OCI-M1 (cell line): ENCODE measurements at regions not wholly inside any gene's neighbourhood (a gene's known extent, or its start where the extent isn't known, plus 50 kb on each side); places are given as distances from the start of the nearest gene placed in this dataset.

Experiments used
- DNase-seq: peaks from one replicate; lab custom pipeline; 2025; lab: John Stamatoyannopoulos, UW

DNA sequence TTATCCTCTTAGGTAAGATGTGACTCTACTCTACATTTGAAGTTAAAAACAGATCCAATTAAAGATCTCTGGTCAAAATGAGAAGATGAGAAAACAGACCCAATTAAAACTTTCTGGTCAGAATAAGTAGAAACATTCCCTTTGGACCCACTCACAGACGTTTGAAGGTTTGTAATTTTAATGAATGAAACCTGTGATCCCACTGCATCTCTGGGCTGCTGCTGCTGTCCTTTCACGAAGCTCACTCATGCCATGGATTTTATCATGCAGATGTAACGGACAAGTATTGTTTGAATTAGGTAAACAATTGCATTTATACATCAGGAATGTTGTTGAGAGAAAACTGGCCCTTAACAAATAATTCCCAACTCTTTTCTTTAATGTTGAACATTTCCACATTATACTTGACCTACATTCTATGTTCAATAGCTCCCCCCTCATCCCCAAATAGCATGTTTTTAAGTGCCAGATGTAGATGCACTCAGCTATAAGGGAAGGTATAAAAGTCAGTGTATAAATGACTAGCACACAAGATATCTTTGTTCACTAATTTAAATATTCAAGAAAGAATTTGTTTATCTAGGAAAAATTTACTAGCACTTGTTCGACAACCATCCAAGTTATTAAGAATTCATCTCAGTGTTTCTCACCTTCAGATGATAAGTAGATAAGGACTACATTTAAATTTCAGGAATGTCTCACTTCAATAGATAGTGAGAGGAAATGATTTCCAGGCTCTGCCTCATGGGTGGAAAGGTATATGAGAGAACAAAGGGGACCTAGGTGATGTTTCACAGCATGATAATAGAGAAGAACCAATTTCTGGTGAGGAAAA is 202.3 kb upstream of the LMNTD1 start:
- DNase-seq = no peak

GRCh38 chr12:25755971-25756260 is 202.6 kb upstream of the RASSF8 start:
- peak; percentile 16 for DNase-seq

DNA sequence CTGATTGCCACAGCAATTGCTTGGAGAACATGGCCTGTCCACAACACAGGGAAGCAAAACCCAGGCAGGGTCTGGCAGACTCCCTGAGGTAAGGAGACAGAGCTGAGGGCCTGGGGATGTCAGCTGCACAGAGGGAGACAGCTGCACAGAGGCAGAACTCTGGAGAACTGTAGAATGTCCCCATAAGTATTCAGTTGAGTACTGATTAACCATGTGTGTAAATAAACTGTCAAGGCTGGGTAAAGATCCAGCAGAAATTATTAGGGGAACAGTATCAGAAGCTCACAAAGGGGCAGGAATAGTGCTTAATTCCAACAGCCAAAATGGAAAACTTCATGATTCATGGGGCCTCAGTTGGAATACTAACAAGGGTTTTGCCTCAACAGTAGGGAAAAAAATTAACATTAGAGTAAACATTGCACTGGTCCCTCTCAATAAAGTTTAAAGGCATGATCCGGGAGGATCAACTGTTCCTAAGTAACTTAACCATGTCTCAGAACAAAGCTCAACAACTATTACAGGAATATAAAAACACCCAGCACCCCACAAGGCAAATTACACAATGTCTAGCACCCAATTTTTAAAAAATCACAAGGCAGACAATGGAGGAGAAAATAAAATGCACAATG is 201.3 kb upstream of the RASSF8 start:
- DNase-seq = no peak

DNA sequence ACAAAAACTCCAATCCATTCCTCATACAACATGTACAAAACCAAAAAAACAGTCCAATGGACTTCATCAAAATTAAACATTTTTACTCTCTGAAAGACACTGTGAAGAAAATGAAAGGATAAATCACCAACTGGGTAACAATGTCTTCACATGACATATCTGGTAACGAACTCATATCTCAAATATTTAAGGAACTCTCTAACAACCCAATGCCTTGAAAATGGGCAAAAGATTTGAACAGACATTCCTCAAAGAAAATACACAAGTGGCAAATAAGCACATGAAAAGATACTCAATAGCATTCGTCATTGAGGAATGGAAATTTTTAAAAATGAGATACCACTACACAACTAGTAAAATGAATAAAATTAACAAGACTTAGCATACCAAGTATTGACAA is 198.7 kb upstream of the RASSF8 start:
- no peak for DNase-seq

DNA sequence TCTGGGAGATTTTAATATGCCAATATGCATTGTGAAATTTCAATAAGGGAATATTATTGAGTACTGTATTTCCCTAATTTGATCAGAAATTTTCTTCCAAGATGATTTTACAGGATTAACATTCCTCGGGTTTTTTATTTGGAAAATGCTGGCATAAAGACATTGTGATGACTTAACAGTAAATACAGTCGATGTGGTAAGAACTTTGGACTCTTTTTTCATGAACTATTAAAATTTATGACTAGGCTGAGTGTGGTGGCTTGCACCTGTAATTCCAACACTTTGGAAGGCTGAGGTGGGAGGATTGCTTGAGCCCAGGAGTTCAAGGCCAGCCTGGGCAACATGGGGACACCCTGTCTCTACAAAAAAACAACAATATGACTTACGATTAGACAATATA is 197.1 kb upstream of the RASSF8 start:
- no peak for DNase-seq

DNA sequence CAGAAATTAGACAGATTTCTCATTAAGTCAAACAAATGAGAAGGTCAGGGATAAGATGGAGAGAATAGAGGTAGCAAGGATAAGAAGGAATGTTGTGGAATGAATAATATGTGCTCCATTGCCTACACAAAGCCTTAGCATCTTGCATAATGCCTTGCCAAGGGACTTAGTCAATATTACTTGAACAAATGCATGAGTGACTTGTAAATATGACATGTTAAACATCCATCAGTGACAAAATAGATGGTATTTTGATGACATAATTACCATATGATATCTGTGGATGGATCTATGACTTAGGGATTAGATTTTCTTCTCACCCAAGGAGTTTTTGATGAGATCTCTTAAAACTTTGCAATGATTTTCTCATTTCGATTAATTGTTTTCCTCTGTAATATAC is 194.1 kb upstream of the RASSF8 start:
- DNase-seq = no peak

GRCh38 chr12:25764892-25765291 is 193.6 kb upstream of the RASSF8 start:
- no peak for DNase-seq

- DNase-seq = no peak
Observed at GRCh38 chr12:25767606-25768005, 190.9 kb upstream of the RASSF8 start.

- DNase-seq = no peak
Observed at GRCh38 chr12:25768151-25768550, 190.3 kb upstream of the RASSF8 start.

DNA sequence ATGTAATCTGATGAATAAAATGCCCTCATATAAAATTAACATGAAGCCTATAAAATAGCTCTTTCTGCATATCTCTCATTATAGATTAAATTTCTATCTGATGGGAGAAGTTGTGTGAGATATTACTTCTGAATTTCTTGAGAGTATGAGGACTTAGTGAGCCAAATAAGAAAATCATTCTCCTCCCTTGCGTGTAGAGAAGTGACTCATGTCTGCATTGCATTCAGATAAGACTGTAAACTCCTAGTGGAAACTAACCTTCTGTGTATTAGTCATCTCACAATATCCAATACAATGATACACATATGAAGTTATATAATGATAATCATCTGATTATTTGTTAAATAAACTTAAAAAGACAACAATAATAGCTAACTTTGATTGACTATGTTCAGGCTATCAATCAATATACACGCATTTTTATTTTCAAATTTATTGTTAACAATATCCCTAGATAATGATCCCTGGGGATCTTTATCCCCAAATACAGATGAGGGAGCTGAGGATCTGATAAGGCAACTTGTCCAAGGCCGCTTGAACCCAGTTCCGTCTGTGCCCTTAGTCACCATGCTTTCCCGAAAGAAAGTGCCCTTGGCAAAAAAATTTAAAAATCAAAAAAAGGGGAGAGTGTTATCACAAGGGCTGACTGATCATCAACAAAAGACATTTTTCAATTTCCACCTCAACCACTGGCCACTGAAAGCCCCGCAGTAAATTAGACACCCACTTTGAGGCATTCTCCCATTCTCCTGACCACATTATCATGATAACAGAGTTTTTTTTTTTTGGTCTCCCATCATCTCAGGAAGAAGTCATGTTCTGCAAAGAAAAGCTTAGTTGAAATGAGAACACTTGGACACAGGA is 189.2 kb upstream of the RASSF8 start:
- peak; percentile 69 for DNase-seq

DNA sequence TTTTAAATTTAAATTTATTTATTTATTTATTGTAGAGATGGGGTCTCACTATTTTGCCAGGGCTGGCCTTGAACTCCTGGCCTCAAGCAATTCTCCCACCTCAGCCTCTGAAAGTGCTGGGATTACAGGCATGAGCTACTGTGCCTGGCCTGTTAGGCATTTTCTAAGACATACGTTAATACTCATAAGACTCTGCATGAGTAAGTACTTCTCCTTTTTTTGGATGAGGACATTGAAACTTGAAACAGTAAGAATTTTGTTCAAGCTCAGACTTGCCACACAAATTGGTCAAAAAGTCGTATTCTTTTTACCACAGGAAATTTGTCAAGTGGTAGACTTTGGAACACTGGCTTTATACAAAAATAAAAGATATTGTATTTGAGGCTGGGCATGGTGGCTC is 187.4 kb upstream of the RASSF8 start:
- DNase-seq = peak; percentile 60

DNA sequence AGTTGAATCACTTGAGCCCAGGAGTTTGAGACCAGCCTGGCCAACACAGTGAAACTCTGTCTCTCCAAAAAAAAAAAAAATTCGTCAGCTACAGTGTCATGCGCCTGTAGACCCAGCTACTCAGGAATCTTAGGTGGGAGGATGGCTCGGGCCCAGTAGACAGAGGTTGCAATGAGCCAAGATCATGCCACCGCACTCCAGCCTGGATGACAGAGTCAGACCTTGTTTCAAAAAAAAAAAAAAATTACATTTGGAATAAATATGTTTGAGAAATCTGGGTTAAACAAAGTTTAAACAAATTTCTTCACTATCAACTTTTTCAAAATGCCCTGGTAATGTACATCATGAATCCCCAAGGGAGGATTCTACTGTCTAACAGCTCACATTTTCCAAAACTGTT is 187.0 kb upstream of the RASSF8 start:
- no peak for DNase-seq

- DNase-seq = peak; percentile 74
Observed at GRCh38 chr12:25775968-25776367, 182.5 kb upstream of the RASSF8 start.

DNA sequence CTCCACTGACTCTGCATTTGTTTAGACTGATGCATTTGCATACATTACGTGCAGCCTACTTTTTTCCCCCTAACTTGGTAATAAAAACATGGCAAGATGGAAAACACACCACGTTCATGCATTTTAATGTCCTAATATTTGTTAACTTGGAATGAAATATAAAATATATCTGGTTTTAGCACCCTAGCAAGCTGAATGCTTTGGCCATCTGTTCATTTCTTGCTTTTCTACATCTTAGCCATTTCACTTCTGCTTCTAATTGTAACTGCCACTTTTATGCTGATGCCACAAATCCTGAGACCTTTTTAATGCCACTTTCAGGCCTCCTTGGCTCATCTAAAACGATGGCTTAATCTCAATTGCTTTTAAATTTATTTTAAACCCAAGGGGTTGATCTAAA is 177.7 kb upstream of the RASSF8 start:
- DNase-seq = no peak

DNA sequence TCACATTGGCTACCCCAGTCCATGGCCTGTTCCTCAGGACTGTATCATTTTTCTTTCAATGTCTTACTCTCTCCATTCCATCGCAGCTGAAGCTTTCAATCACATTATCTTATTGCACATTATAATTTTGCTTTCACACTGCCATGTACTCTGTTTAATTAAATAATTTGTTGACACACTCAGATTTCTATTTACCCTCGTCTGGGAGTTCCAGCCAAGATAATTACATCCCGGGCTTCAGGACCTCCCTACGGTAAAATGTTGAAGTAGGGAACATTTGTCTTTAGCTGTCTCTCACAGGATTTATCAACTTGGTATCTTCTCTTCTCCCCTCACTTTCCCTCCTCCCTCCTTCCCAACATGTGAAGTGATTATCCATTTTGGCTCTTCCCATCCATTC is 177.2 kb upstream of the RASSF8 start:
- no peak for DNase-seq

DNA sequence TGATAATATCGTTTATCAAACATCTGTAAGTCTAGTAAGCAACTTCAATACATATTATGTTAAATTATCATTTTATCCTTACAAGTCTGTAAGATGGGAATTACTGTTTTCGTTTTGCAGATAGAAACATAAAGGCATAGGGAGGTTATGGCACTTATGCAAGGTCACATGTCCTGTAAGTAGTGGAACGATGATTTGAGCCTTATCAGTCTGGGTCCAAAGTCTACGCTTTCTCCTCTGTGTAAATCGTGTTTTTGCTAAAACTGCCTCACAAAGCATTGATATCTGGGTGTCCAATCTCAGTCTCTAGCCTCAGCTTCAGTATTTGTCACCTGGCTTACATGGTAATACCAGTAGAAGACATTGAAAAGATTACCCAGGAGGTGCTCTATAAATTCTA is 174.9 kb upstream of the RASSF8 start:
- DNase-seq = no peak

GRCh38 chr12:25784669-25785068 is 173.8 kb upstream of the RASSF8 start:
- DNase-seq = no peak

DNA sequence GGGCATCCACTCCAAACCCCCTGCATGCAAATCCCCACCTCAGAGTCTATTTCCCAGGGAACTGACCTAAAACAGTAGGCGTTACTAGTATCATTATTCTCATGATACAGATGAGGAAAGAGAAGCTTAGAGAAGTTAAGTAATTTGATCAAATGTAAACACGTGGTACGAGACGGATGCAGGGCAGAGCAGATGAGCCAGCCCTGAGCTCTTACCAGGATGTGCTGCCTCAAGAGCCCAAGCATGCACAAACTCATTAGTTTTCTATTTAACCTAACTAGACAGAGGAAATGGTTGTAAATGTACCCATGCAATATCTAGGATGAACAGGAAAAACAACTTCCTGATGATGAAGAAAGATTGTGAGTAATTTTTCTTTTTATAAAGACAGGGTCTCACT is 173.3 kb upstream of the RASSF8 start:
- no peak for DNase-seq

DNA sequence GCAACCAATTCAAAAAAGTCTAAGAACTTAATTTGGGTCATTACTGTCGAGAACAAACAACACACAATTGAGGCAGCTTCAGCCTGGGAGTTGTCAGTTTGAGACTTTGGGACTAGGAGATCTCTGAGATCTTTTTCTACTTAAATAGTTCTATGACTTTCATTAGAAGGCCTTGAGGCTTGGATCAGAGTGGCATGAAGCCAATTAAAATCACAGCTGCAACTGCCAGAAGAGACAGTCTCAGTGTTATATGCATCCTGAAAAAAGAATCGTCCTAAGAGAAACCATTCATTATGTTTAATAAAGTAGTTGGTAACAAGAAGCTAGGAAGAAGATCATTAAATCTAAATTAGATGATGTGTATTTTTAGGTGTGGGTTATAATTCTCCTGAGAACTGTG is 170.8 kb upstream of the RASSF8 start:
- DNase-seq = no peak

DNA sequence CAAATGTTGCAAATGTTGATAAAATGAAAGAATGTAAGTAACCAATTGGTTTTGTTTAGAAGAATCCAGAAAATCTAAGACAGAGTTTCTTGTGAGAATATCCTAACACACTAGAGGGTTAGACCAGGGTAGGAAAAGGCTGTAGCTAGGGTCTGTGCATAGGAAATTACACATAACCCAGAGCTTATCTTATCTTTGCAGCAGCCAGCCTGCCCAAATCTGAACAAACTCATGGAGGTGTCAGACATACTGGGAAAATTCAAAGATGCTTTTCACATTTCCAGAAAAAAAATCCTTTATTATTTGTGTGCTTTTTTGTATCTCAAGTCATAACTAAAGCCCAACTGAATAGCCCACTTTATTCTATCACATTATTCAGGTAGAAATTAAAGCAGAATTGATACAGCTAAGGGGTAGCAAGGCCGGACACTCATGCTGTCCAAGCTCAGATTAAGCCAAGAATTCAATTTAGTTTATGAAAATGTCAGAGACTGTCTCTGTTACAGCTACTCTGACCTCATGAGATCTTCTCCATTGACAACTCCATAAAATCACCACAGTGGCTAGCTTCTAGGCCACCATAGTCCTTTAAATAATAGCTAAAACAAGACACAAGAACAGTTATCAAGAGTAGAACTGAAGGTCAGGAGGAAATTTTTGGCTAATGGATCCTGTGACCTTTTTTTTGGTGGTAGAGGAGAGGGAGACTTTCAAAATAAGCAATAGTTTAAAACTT is 169.6 kb upstream of the RASSF8 start:
- peak; percentile 69 for DNase-seq

DNA sequence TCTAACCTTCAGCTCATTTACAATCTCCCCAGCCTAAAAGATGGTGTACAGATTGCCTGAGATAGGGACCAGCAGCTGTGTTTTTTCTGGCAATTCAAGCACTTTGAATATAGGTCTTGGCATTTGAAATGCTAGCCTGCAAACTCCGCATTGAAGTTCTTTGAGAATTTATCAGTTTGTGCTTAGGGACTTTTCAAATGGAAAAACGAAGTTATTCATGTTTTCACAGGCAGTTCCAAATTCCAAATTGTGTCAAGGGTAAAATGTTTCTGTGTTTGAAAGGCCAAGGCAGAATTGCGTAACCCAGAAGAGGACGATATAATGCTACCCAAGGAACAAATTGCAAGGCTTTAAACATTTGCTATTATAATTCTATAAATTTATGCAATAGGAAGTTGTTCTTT is 168.9 kb upstream of the RASSF8 start:
- no peak for DNase-seq

GRCh38 chr12:25792031-25792430 is 166.5 kb upstream of the RASSF8 start:
- DNase-seq = no peak
